ENCODE measurements at regions not wholly inside any gene's neighbourhood (a gene's known extent, or its start where the extent isn't known, plus 50 kb on each side); places are given as distances from the start of the nearest gene placed in this dataset.

DNA sequence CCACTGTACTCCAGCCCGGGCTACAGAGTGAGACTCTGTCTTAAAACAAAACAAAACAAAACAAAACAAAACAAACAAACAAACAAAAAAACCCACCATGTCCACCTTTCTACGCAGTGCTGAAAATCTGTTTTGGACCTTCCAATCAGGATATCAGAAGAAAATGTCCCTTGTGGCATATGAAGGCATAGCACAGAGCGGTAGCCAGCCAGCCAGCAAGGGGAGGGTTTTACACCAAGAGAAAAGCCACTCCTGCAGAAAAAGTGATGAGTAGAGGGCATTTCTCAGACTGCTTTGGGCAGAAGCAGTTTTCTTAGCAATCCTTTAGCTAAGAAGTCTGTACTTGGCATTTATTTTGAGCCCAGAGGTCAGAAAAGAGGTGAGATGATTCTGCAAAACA lies 612.2 kb downstream of the TYW1 start:
- Histone ChIP-seq H3K27me3 (replicated peaks; ENCODE audit: control insufficient read depth, insufficient read depth, low read length) (no peaks in the 10 kb centered on the region), H3K36me3 (ENCODE audit: control insufficient read depth, insufficient read depth, low read length) (no peaks in the 10 kb centered on the region), H3K4me3 (replicated peaks; ENCODE audit: low read depth, low read length) (no peak overlapping the region)
- TF ChIP-seq, protein P1, sequence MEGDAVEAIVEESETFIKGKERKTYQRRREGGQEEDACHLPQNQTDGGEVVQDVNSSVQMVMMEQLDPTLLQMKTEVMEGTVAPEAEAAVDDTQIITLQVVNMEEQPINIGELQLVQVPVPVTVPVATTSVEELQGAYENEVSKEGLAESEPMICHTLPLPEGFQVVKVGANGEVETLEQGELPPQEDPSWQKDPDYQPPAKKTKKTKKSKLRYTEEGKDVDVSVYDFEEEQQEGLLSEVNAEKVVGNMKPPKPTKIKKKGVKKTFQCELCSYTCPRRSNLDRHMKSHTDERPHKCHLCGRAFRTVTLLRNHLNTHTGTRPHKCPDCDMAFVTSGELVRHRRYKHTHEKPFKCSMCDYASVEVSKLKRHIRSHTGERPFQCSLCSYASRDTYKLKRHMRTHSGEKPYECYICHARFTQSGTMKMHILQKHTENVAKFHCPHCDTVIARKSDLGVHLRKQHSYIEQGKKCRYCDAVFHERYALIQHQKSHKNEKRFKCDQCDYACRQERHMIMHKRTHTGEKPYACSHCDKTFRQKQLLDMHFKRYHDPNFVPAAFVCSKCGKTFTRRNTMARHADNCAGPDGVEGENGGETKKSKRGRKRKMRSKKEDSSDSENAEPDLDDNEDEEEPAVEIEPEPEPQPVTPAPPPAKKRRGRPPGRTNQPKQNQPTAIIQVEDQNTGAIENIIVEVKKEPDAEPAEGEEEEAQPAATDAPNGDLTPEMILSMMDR (IDR thresholded peaks at IDR 0.05; ENCODE audit: insufficient read depth, low read length, poor library complexity, severe bottlenecking) = no peak
- no peak for DNase-seq (ENCODE audit: extremely low read depth, insufficient read length)

DNA sequence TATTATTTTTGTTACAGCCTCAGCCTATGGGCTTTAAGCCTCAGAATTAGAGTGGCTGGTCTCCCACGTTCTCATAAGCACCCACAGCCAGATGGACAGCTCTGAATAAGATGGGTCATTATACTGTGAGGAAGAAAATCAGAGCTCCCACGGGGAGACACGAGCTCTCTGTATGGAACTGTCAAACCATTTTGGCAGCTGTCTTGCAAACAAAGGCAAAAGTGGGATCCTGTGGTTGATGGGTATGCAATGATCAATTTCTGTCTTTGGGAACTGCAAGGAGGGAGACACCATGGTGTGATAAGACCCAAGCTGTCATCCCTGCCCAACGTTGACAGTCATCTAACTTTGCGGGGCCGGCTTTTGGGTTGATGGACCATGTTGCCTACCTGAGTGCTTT lies 614.3 kb downstream of the TYW1 start:
- DNase-seq (ENCODE audit: extremely low read depth, insufficient read length) = no peak
- Histone ChIP-seq H3K4me3 (replicated peaks; ENCODE audit: low read depth, low read length) (no peak overlapping the region), H3K36me3 (ENCODE audit: control insufficient read depth, insufficient read depth, low read length) (no peaks in the 10 kb centered on the region), H3K27me3 (replicated peaks; ENCODE audit: control insufficient read depth, insufficient read depth, low read length) (no peaks in the 10 kb centered on the region)
- TF ChIP-seq, protein P1 (IDR thresholded peaks at IDR 0.05; ENCODE audit: insufficient read depth, low read length, poor library complexity, severe bottlenecking) = no peak

DNA sequence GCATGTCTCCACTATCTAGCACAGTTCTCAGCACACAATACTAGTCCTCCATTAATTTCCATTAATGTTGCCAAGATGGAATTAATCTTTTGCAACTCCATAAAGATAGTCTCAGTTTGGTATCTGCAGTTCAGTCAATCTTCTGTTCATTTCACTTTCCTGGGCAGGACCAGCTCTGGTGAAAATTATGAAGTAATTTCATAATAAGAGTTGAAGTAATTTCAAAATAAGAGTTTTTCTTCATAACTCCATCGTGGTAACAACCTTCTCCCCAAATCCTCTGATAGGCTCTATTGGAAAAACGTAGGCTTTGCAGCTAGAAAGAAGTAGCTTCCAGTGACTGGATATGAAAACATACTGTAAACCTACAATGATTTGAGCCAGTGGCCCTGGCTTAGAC lies 618.2 kb downstream of the TYW1 start:
- Histone ChIP-seq H3K4me3 (replicated peaks; ENCODE audit: low read depth, low read length) (no peak overlapping the region), H3K27me3 (replicated peaks; ENCODE audit: control insufficient read depth, insufficient read depth, low read length) (no peaks in the 10 kb centered on the region), H3K36me3 (ENCODE audit: control insufficient read depth, insufficient read depth, low read length) (no peaks in the 10 kb centered on the region)
- no peak for DNase-seq (ENCODE audit: extremely low read depth, insufficient read length)
- TF ChIP-seq, protein P1 (IDR thresholded peaks at IDR 0.05; ENCODE audit: insufficient read depth, low read length, poor library complexity, severe bottlenecking) = no peak

DNA sequence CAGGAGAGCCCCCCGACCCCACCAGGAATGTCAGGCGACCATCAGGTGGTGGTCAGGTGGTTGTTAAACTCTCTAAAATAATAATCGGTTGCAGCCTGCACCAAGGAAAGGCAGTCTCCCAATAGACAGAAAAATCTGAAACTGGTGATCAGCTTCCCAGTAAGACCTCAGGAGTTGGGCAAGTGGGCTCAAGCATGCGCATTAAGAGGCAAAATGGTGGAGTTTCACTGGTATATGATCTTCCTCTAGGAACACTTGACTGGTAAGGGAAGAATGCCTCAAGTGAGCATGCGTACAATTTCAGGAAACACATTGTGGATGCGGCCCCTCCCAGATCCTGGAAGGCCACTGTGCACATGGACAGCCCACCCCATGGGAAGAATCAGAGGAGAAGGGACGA lies 619.9 kb downstream of the TYW1 start:
- H3K27me3 ChIP-seq (replicated peaks; ENCODE audit: control insufficient read depth, insufficient read depth, low read length) = no peaks in the 10 kb centered on the region; the same call in 1 of the 2 replicates
- no peak for DNase-seq (ENCODE audit: extremely low read depth, insufficient read length)
- TF ChIP-seq, protein P1 (IDR thresholded peaks at IDR 0.05; ENCODE audit: insufficient read depth, low read length, poor library complexity, severe bottlenecking) = no peak
- H3K4me3 ChIP-seq (replicated peaks; ENCODE audit: low read depth, low read length) = no peak overlapping the region
- H3K36me3 ChIP-seq (ENCODE audit: control insufficient read depth, insufficient read depth, low read length) = no peaks in the 10 kb centered on the region

DNA sequence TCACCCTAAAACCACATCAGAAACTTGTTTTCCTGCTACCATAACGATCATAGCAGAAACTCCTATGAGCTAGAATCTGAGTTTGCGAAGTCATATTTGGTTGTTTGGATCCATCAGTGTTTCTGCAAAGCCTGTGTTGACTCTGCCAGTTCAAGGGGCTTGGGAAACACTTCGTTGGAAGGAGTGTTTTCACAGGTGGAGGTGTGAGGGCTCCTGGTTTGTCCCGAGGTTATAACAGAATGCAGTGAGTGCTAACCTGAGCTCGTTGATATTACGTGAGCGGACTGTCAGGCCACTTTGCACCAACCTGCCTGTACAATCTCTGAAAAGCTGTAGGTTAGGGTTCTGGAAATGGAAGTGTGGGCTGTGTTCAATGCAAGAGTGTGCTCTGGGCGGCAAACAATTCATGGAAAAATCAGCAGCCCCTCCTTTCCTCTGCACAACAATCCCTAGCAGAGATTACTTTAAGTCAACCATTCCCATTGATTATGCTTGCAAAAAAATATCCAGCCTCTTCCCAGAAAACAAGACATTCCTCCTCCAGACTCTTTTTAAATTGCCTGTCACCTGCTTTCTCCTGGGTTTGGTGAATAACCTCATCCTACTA lies 622.0 kb downstream of the TYW1 start:
- H3K4me3 ChIP-seq (replicated peaks; ENCODE audit: low read depth, low read length) = no peak overlapping the region
- TF ChIP-seq, protein P1 (IDR thresholded peaks at IDR 0.05; ENCODE audit: insufficient read depth, low read length, poor library complexity, severe bottlenecking) = no peak
- H3K27me3 ChIP-seq (replicated peaks; ENCODE audit: control insufficient read depth, insufficient read depth, low read length) = no peaks in the 10 kb centered on the region; the same call in 1 of the 2 replicates
- no peaks in the 10 kb centered on the region for H3K36me3 ChIP-seq (ENCODE audit: control insufficient read depth, insufficient read depth, low read length)
- no peak for DNase-seq (ENCODE audit: extremely low read depth, insufficient read length)

DNA sequence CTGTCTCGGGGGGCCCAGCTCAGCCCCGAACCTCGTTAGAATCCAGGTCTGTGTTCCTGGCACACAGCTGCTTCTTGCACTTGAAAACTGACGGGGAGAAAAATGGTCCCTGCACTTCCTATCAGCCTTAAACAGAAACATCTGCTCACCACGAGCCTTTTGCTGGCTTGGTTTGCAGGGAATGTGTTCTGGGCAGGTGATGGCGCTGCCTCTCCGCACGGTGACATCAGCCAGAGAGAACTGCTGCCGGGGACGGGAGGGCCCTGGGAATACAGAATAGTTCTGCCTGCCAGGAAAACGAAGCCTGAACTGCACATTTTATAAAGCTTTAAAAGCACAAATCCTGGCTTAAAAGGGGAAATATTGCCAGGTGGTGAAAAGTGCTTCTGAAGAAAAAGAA lies 622.5 kb downstream of the TYW1 start:
- Histone ChIP-seq H3K4me3 (replicated peaks; ENCODE audit: low read depth, low read length) (no peak overlapping the region), H3K27me3 (replicated peaks; ENCODE audit: control insufficient read depth, insufficient read depth, low read length) (no peaks in the 10 kb centered on the region; the same call in 1 of the 2 replicates), H3K36me3 (ENCODE audit: control insufficient read depth, insufficient read depth, low read length) (no peaks in the 10 kb centered on the region)
- TF ChIP-seq, protein P1 (IDR thresholded peaks at IDR 0.05; ENCODE audit: insufficient read depth, low read length, poor library complexity, severe bottlenecking) = no peak
- DNase-seq (ENCODE audit: extremely low read depth, insufficient read length) = no peak

All from GM06990 (cell line).